Thoracic aorta (tissue), 2 donors: ENCODE measurements at regions not wholly inside any gene's neighbourhood (a gene's known extent, or its start where the extent isn't known, plus 50 kb on each side); places are given as distances from the start of the nearest gene placed in this dataset.

ENCODE experiments used
- ATAC-seq: fragments of 150-250 bp; one replicate; pipeline ENCODE4 v1.8.0; 2017; ENCODE audit warnings: low read depth; ENCODE audit not compliant: insufficient number of reproducible peaks, low FRiP score
- DNase-seq: peaks from one replicate; pipeline ENCODE4 v3.0.0-alpha.2; 2020; ENCODE audit warnings: low spot score
- H3K27ac ChIP-seq, 2 donors: fragments of 200-600 bp; sonication (generic); 1 replicate in 1 of 2; 2 replicates in 1 of 2; pipeline ENCODE4 v1.5.1; 2016; ENCODE audit warnings: mild to moderate bottlenecking in 2 of 2, moderate library complexity in 2 of 2
- H3K27me3 ChIP-seq: fragments of 200-600 bp; sonication (generic); replicated peaks from 2 replicates; pipeline ENCODE4 v1.6.0; 2016; ENCODE audit warnings: mild to moderate bottlenecking; ENCODE audit not compliant: insufficient read depth
- H3K36me3 ChIP-seq: fragments of 200-600 bp; sonication (generic); one replicate; pipeline ENCODE4 v1.5.1; 2016
- H3K4me1 ChIP-seq, 2 donors: fragments of 200-600 bp; sonication (generic); 1 replicate in 1 of 2; 2 replicates in 1 of 2; pipeline versions ENCODE4 v1.5.1 to v1.6.0; 2016; ENCODE audit warnings: low read depth in 2 of 2, mild to moderate bottlenecking in 1 of 2; ENCODE audit not compliant: control insufficient read depth in 1 of 2
- H3K4me3 ChIP-seq: fragments of 200-600 bp; sonication (generic); 2 replicates; pipeline ENCODE4 v1.5.1; 2016; ENCODE audit warnings: mild to moderate bottlenecking
- H3K9me3 ChIP-seq: fragments of 200-600 bp; sonication (generic); 2 replicates; pipeline ENCODE4 v1.5.1; 2016
- TF ChIP-seq, protein P1 (sequence below): fragments of 200-600 bp; sonication (generic); IDR thresholded peaks from one replicate; pipeline ENCODE4 v1.5.1; 2019; ENCODE audit warnings: antibody characterized with exemption

DNA sequence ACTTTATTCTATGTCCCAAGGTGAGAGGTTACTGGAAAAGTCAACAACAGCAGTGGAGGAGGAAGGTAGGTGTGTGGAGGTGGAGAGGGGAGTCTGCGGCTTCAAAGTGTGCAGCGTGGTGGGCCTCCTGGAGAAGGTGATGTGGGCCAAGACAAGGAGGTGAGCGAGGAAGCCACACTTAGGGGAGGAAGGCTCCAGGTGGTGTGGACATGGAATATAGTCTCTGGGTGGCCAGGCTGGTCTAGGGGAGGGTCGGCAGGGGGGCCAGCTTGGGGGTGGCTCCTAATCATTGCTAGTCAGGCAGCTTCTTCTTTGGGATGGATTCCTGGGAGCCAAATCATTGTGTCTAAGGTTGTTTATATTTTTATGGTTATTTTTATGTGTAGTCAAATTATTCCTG is 111.5 kb upstream of the CDH4 start:
- H3K27ac ChIP-seq: no peak overlapping the region
- no peaks in the 10 kb centered on the region for H3K27me3 ChIP-seq
- no peaks in the 10 kb centered on the region for H3K9me3 ChIP-seq
- TF ChIP-seq, protein P1, sequence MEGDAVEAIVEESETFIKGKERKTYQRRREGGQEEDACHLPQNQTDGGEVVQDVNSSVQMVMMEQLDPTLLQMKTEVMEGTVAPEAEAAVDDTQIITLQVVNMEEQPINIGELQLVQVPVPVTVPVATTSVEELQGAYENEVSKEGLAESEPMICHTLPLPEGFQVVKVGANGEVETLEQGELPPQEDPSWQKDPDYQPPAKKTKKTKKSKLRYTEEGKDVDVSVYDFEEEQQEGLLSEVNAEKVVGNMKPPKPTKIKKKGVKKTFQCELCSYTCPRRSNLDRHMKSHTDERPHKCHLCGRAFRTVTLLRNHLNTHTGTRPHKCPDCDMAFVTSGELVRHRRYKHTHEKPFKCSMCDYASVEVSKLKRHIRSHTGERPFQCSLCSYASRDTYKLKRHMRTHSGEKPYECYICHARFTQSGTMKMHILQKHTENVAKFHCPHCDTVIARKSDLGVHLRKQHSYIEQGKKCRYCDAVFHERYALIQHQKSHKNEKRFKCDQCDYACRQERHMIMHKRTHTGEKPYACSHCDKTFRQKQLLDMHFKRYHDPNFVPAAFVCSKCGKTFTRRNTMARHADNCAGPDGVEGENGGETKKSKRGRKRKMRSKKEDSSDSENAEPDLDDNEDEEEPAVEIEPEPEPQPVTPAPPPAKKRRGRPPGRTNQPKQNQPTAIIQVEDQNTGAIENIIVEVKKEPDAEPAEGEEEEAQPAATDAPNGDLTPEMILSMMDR: no peak
- H3K4me3 ChIP-seq: no peak overlapping the region
- DNase-seq (no peak), ATAC-seq (no peak)
- H3K4me1 ChIP-seq: no peaks in the 10 kb centered on the region
- no peaks in the 10 kb centered on the region for H3K36me3 ChIP-seq

DNA sequence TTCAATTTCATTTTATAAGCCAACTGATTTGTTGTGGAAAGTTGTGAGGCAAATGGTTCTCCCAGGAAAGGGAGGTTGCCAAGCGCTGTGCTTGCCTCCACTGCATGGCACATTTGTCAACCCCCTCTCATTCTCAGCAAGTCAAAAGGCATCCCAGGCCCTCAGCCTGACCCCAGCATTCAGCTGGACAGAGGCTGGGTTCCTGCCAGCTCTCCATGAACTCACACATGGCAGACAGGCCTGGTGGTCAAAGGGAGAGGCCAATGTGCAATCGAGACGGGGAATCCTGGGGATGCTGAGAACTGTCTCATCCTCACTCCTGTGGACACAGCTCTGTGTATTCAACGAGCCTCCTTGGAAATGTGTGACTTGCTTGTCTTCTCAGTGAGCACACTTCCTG is 106.0 kb upstream of the CDH4 start:
- Histone ChIP-seq H3K4me3 (no peak overlapping the region), H3K27me3 (no peaks in the 10 kb centered on the region), H3K36me3 (no peaks in the 10 kb centered on the region), H3K4me1 (no peaks in the 10 kb centered on the region), H3K9me3 (no peaks in the 10 kb centered on the region), H3K27ac (no peak overlapping the region)
- TF ChIP-seq, protein P1: no peak
- no peak for ATAC-seq
- DNase-seq: no peak

DNA sequence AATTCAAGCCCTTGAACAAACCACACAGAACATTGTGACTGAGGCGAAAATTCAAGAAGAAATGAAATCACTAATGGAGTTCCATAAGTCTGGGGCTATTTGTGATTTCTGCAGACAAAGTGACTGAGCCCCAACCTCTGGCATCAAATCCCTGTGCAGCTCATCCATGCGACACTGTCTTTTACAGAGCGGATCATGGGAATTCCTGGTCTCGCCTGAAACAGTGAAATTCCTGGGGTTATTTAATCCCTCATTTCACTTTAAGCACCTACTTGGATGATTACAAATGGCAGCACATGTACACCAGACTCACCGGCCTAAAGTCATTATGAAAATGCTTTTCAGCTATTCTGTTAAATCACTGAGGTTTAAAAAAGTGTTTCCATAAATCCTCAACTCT is 102.4 kb upstream of the CDH4 start:
- Histone ChIP-seq H3K27ac (no peak overlapping the region), H3K9me3 (no peaks in the 10 kb centered on the region), H3K27me3 (no peaks in the 10 kb centered on the region), H3K4me1 (no peaks in the 10 kb centered on the region), H3K36me3 (no peaks in the 10 kb centered on the region), H3K4me3 (no peak overlapping the region)
- no peak for DNase-seq
- ATAC-seq: no peak
- TF ChIP-seq, protein P1: no peak

DNA sequence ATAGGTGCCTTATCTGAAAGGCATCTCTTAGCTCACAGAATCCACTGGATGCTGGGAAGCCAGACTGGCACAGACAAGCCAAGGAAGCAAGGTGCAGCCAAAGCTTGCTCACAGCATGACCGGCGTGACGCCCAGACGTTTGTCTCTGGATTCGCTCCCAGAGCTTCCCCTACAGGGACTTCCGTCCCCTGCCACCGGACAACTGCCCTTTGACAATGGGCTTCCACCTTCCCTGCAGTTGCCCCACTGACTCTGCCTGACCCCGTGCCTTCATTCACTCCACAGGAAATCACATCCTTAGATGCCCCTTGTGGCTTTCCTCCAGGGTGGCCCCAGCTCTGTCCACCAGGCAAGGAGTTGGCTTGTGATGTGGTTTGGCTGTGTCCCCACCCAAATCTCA is 94.8 kb upstream of the CDH4 start:
- no peaks in the 10 kb centered on the region for H3K9me3 ChIP-seq

DNA sequence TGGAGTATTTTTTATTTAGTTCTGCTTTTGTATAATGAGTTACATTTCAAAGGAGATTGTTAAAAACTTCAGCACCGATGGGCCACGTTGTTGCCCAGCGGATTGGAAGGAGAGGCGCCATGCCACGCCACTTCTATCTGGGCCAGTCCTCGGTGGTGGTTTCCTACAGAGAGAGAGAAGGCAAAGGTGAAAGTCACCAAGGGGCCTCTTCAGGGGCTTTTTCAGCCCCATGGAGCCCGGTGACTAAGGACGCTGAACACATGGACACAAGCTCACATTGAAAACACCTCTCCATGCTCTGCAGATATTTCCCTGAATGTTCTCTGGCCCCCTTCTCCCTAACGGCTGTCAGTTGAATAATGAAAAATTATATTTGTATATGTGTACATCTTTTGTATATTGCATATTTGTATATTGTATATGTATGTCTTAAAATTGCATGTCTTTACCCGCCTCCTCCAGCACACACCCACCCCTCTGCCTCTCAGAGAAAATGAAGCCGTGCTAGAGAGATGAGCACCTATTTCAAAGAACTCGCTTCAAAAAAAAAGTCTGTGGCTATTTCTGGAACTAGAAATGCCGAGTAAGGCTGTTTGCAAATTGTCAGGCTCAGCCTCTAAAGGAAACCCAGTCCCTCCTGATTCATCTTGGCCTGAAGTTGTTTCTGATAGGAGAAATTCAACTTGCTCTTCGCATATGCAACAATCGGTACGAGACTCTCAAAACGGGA is 91.9 kb upstream of the CDH4 start:
- Histone ChIP-seq H3K9me3 (no peaks in the 10 kb centered on the region), H3K4me3 (no peak overlapping the region), H3K4me1 (no peaks in the 10 kb centered on the region), H3K27me3 (no peaks in the 10 kb centered on the region), H3K27ac (no peak overlapping the region), H3K36me3 (no peaks in the 10 kb centered on the region)
- ATAC-seq (no peak), DNase-seq (no peak)
- TF ChIP-seq, protein P1: no peak

More for the DNA sequence above, 94.8 kb upstream of the CDH4 start:
- no peak overlapping the region for H3K4me3 ChIP-seq
- H3K27me3 ChIP-seq: no peaks in the 10 kb centered on the region
- ATAC-seq (no peak), DNase-seq (no peak)
- TF ChIP-seq, protein P1: no peak
- H3K27ac ChIP-seq: no peak overlapping the region
- no peaks in the 10 kb centered on the region for H3K36me3 ChIP-seq
- no peaks in the 10 kb centered on the region for H3K4me1 ChIP-seq
